DND-41 (cell line): ENCODE measurements at regions not wholly inside any gene's neighbourhood (a gene's known extent, or its start where the extent isn't known, plus 50 kb on each side); places are given as distances from the start of the nearest gene placed in this dataset.

Source experiments
- ATAC-seq: fragments of 200-7000 bp; cut with Tn5 transposase; 3 replicates; pipeline ENCODE4 v1.9.1; 2021; ENCODE audit warnings: low read depth; ENCODE audit not compliant: insufficient read depth
- DNase-seq: peaks from one replicate; pipeline ENCODE4 v3.0.0-alpha.2; 2020
- H2AFZ ChIP-seq: 2 replicates; pipeline ENCODE4 v1.6.0; 2012; ENCODE audit warnings: low read depth, low read length
- H3K27ac ChIP-seq: 2 replicates; pipeline ENCODE4 v1.5.1; 2012; ENCODE audit warnings: low read length, inconsistent platforms
- H3K27me3 ChIP-seq: fragments of 200-600 bp; sonication (generic); 2 replicates; pipeline ENCODE4 v1.6.0; 2012; ENCODE audit warnings: low read length, mild to moderate bottlenecking, inconsistent platforms; ENCODE audit not compliant: insufficient read depth, poor library complexity
- H3K36me3 ChIP-seq: 2 replicates; pipeline ENCODE4 v1.5.1; 2012; ENCODE audit warnings: low read length, inconsistent platforms; ENCODE audit not compliant: insufficient read depth
- H3K4me1 ChIP-seq: 2 replicates; pipeline ENCODE4 v1.5.1; 2012; ENCODE audit warnings: mild to moderate bottlenecking, low read length; ENCODE audit not compliant: insufficient read depth
- H3K4me2 ChIP-seq: 2 replicates; pipeline ENCODE4 v1.6.0; 2012; ENCODE audit warnings: mild to moderate bottlenecking, moderate library complexity, low read length, inconsistent platforms; ENCODE audit not compliant: insufficient read depth
- H3K4me3 ChIP-seq, 2 experiments: fragments of 200-600 bp in 1 of 2; shearing (Covaris generic) in 1 of 2; 2 replicates each; pipeline ENCODE4 v1.5.1; 2012 to 2016; ENCODE audit warnings: inconsistent platforms in 2 of 2, low read length in 2 of 2, mild to moderate bottlenecking in 2 of 2, low read depth in 1 of 2, moderate library complexity in 1 of 2
- H3K79me2 ChIP-seq: 2 replicates; pipeline ENCODE4 v1.6.0; 2012; ENCODE audit warnings: low read length, inconsistent platforms; ENCODE audit not compliant: insufficient read depth
- H3K9ac ChIP-seq: 2 replicates; pipeline ENCODE4 v1.6.0; 2012; ENCODE audit warnings: low read depth, mild to moderate bottlenecking, inconsistent platforms, low read length, moderate library complexity
- H3K9me3 ChIP-seq: 2 replicates; pipeline ENCODE4 v1.5.1; 2012; ENCODE audit warnings: low read length, moderate library complexity, mild to moderate bottlenecking, inconsistent platforms; ENCODE audit not compliant: insufficient read depth, severe bottlenecking
- H4K20me1 ChIP-seq: 2 replicates; pipeline ENCODE4 v1.6.0; 2012; ENCODE audit warnings: low read length; ENCODE audit not compliant: insufficient read depth
- EZH2 ChIP-seq: IDR thresholded peaks from 3 replicates; pipeline ENCODE4 v1.6.1; 2012; ENCODE audit warnings: borderline replicate concordance, low read depth, mild to moderate bottlenecking, moderate library complexity, low read length, inconsistent platforms; ENCODE audit not compliant: severe bottlenecking

DNA sequence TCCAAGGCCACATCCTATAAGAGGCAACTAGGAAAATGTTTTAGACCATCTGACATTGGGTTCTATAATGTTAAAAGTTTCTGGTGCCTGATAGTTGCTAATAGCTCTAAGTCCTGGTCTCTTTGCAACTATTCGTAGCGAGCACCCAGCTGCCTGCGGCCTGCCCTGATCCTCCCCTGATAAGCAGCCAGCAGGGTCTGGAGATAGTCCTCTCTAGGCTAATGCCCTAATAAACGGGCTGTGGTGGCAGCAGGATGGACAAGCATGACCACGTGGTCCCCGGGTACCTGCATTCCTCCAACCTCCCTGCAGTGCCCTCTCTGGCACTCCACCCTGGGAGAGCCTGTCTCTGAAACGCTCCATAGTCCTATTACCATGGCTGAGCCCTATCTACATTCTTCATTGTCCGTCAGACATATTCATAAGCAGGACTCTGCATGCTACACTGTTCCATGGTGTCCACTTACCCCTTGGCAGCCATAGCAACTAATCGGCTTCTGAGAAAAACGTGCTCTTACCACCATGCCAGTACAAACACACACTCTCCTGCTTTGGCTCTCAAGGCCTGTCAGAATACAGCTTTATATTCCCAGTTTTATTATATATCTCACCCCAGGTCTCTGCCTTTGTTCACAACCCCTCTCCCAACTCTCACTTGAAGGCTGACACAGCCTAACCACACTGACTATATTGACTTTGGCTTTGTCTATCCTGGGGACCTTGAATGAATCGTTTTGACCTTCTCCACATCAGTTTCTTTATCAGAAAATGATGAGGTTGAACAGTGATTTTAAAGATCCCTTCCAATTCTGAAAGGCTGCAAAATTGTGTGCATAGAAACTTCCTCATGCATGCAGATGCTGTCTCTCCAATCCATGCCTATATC lies 49.9 kb upstream of the DAPK1 start:
- H3K9me3 ChIP-seq: no peaks in the 10 kb centered on the region
- no peaks in the 10 kb centered on the region for H3K4me1 ChIP-seq
- H3K4me3 ChIP-seq: no peak overlapping the region
- no peak for TF ChIP-seq EZH2
- no peak overlapping the region for H3K4me2 ChIP-seq
- DNase-seq: no peak
- H3K27me3 ChIP-seq: no peaks in the 10 kb centered on the region
- H3K27ac ChIP-seq: no peak overlapping the region
- no peak overlapping the region for H3K9ac ChIP-seq
- ATAC-seq: no peak
- H3K36me3 ChIP-seq: no peaks in the 10 kb centered on the region
- H3K79me2 ChIP-seq: no peaks in the 10 kb centered on the region
- no peaks in the 10 kb centered on the region for H4K20me1 ChIP-seq
- no peak overlapping the region for H2AFZ ChIP-seq
